Posterior vena cava (tissue), 2 donors: ENCODE measurements at regions not wholly inside any gene's neighbourhood (a gene's known extent, or its start where the extent isn't known, plus 50 kb on each side); places are given as distances from the start of the nearest gene placed in this dataset.
"Not testable (repeated sequence)": the region's sequence is repeated elsewhere in the genome, so short reads cannot be mapped to it uniquely, and the experiment has no call there.

Source experiments
- DNase-seq: peaks from one replicate; pipeline ENCODE4 v3.0.0-alpha.2; 2020; ENCODE audit warnings: low spot score
- intact Hi-C, 2 donors: fragments of 100-400 bp; cut with DNase I; formaldehyde crosslinking; loops; one replicate each; pipeline versions ENCODE4 v1.14.1 to v1.14.2; 2022 to 2023
- donor health status: DM: yes; HTN: yes; CAD: no.
- donor health status: DM: yes; HTN: yes; CAD: no.

GRCh38 chr16:75952124-75952523 lies 225.8 kb upstream of the CPHXL start:
- DNase-seq = no peak
- intact Hi-C loops = no loop called here

GRCh38 chr16:75957870-75958269 lies 231.6 kb upstream of the CPHXL start:
- DNase-seq = no peak

GRCh38 chr16:75965504-75966374 lies 239.4 kb upstream of the CPHXL start:
- intact Hi-C loops = no loop called here
- no peak for DNase-seq

More at GRCh38 chr16:75957870-75958269, 231.6 kb upstream of the CPHXL start:
- intact Hi-C loops = no loop called here

- intact Hi-C loops, DNase-seq: not testable (repeated sequence)
Observed at GRCh38 chr16:75969120-75969519, 242.8 kb upstream of the CPHXL start.

GRCh38 chr16:75971334-75971733 lies 245.0 kb upstream of the CPHXL start:
- intact Hi-C loops = no loop called here

GRCh38 chr16:75983296-75983695 lies 257.0 kb upstream of the CPHXL start:
- intact Hi-C loops = no loop called here
- DNase-seq = no peak

More at GRCh38 chr16:75971334-75971733, 245.0 kb upstream of the CPHXL start:
- DNase-seq = no peak

- intact Hi-C loops = no loop called here
Observed at GRCh38 chr16:75983741-75984381, 257.6 kb upstream of the CPHXL start.

GRCh38 chr16:75987323-75987722 lies 261.0 kb upstream of the CPHXL start:
- DNase-seq = no peak
- intact Hi-C loops = no loop called here

More at GRCh38 chr16:75983741-75984381, 257.6 kb upstream of the CPHXL start:
- no peak for DNase-seq

GRCh38 chr16:75996491-75996890 lies 270.2 kb upstream of the CPHXL start:
- intact Hi-C loops = no loop called here
- no peak for DNase-seq

GRCh38 chr16:75997606-75998005 lies 271.3 kb upstream of the CPHXL start:
- DNase-seq = no peak
- intact Hi-C loops = no loop called here

- no peak for DNase-seq
- intact Hi-C loops = no loop called here
Observed at GRCh38 chr16:76007645-76008044, 269.6 kb upstream of the CNTNAP4 start.

GRCh38 chr16:76023835-76024234 lies 253.4 kb upstream of the CNTNAP4 start:
- intact Hi-C loops = no loop called here
- no peak for DNase-seq

- intact Hi-C loops = loop anchor here in 1 of 2 donors (1.0 kb wide), 1 partner anchor 30 kb away; no protein-coding TSS in a partner anchor
Observed at GRCh38 chr16:76035689-76036088, 241.5 kb upstream of the CNTNAP4 start.

GRCh38 chr16:76038097-76038496 lies 239.1 kb upstream of the CNTNAP4 start:
- no peak for DNase-seq
- intact Hi-C loops = no loop called here

More at GRCh38 chr16:76035689-76036088, 241.5 kb upstream of the CNTNAP4 start:
- DNase-seq = no peak

- intact Hi-C loops = no loop called here
- no peak for DNase-seq
Observed at GRCh38 chr16:76052725-76053124, 224.5 kb upstream of the CNTNAP4 start.

- DNase-seq = no peak
- intact Hi-C loops = no loop called here
Observed at GRCh38 chr16:76059186-76059585, 218.0 kb upstream of the CNTNAP4 start.

- DNase-seq = no peak
- intact Hi-C loops = no loop called here
Observed at GRCh38 chr16:76059701-76060100, 217.5 kb upstream of the CNTNAP4 start.

GRCh38 chr16:76071690-76072089 lies 205.5 kb upstream of the CNTNAP4 start:
- DNase-seq = no peak
- intact Hi-C loops = no loop called here

- DNase-seq = no peak
- intact Hi-C loops = no loop called here
Observed at GRCh38 chr16:76081967-76082366, 195.2 kb upstream of the CNTNAP4 start.

- no peak for DNase-seq
- intact Hi-C loops = no loop called here
Observed at GRCh38 chr16:76106647-76107046, 170.6 kb upstream of the CNTNAP4 start.

GRCh38 chr16:76108460-76108859 lies 168.7 kb upstream of the CNTNAP4 start:
- no peak for DNase-seq
- intact Hi-C loops = no loop called here
